K562 (cell line): ENCODE measurements at regions not wholly inside any gene's neighbourhood (a gene's known extent, or its start where the extent isn't known, plus 50 kb on each side); places are given as distances from the start of the nearest gene placed in this dataset.

Experiments
- ATAC-seq: fragments of 200-7000 bp; cut with Tn5 transposase; 3 replicates; pipeline ENCODE4 v1.9.1; 2020; ENCODE audit warnings: moderate library complexity
- BruUV-seq: library from RNA; stranded (reverse); fragments of 400-500 nt; replicated peaks from 2 replicates; lab custom pipeline; 2021; lab: Mats Ljungman, UMichigan
- CTCF ChIA-PET: fragments of 300-600 bp; formaldehyde crosslinking; extraction: SDS; loops from one replicate; lab custom pipeline; 2021; ENCODE audit warnings: low intra/inter-chr PET ratio; lab: Yijun Ruan, JAX
- POLR2A ChIA-PET: fragments of 300-600, 350-650 bp; sonication (Branson Sonifier 250); formaldehyde crosslinking; extraction: SDS; loops from one replicate; lab custom pipeline; 2021; ENCODE audit warnings: antibody characterized with exemption, inconsistent platforms; lab: Yijun Ruan, JAX
- DNase-seq, 4 experiments: peaks; one replicate each; pipeline versions ENCODE4 v3.0.0 to v3.0.0-alpha.2; 2011 to 2018; ENCODE audit warnings: low spot score in 3 of 4, mixed read lengths in 3 of 4; ENCODE audit errors: extremely low read depth in 1 of 4
- FAIRE-seq: peaks from 2 replicates; lab custom pipeline; 2011; peaks lifted over from hg19 to GRCh38; lab: Jason Lieb, UNC
- H2AFZ ChIP-seq: 2 replicates; pipeline ENCODE4 v1.6.0; 2011; ENCODE audit warnings: low read depth, low read length, control low read depth, inconsistent platforms
- H3K27ac ChIP-seq: fragments of 200-600 bp; 3 replicates; pipeline ENCODE4 v1.8.0; 2011; ENCODE audit warnings: low read depth, mild to moderate bottlenecking, control low read depth, inconsistent platforms, low read length, moderate library complexity, mixed read lengths; ENCODE audit errors: extremely low read depth
- H3K27me3 ChIP-seq, 2 experiments: fragments of 300-600 bp in 1 of 2; 2 replicates in 1 of 2; 3 replicates in 1 of 2; pipeline versions ENCODE4 v1.6.0 to v1.8.0; 2011; ENCODE audit warnings: inconsistent platforms in 2 of 2, low read length in 2 of 2, mild to moderate bottlenecking in 1 of 2, mixed read lengths in 1 of 2, moderate library complexity in 1 of 2; ENCODE audit not compliant: control insufficient read depth in 2 of 2, insufficient read depth in 2 of 2
- H3K36me3 ChIP-seq: fragments of 300-600 bp; 3 replicates; pipeline ENCODE4 v1.8.0; 2011; ENCODE audit warnings: mild to moderate bottlenecking, low read length, inconsistent platforms; ENCODE audit not compliant: control insufficient read depth, insufficient read depth
- H3K4me1 ChIP-seq, 2 experiments: fragments of 200-600 bp in 1 of 2; replicated peaks in 1 of 2; 2 replicates in 1 of 2; 3 replicates in 1 of 2; pipeline versions ENCODE4 v1.5.1 to v1.8.0; 2011; ENCODE audit warnings: inconsistent platforms in 2 of 2, low read length in 2 of 2, mild to moderate bottlenecking in 1 of 2, mixed read lengths in 1 of 2, moderate library complexity in 1 of 2; ENCODE audit not compliant: control insufficient read depth in 2 of 2, insufficient read depth in 2 of 2
- H3K4me2 ChIP-seq: 2 replicates; pipeline ENCODE4 v1.6.1; 2011; ENCODE audit warnings: low read length, control low read depth, inconsistent platforms, mixed read lengths; ENCODE audit not compliant: insufficient read depth
- H3K4me3 ChIP-seq: fragments of 200-600 bp; sonication (generic), shearing (Covaris generic); 2 replicates; pipeline ENCODE4 v1.5.1; 2016; ENCODE audit warnings: control low read depth, inconsistent platforms
- H3K79me2 ChIP-seq: fragments of 200-600 bp; 3 replicates; pipeline ENCODE4 v1.8.0; 2011; ENCODE audit warnings: low read length, inconsistent platforms; ENCODE audit not compliant: control insufficient read depth, insufficient read depth
- H3K9ac ChIP-seq, 2 experiments: 2 replicates each; pipeline versions ENCODE4 v1.6.0 to v1.6.1; 2011; ENCODE audit warnings: low read depth in 2 of 2, low read length in 2 of 2, control low read depth in 1 of 2, inconsistent platforms in 1 of 2, mild to moderate bottlenecking in 1 of 2, mixed read lengths in 1 of 2; ENCODE audit not compliant: insufficient read depth in 1 of 2
- H3K9me1 ChIP-seq: one replicate; pipeline ENCODE4 v1.6.0; 2011; ENCODE audit warnings: inconsistent platforms, mild to moderate bottlenecking, low read length, moderate library complexity; ENCODE audit not compliant: control insufficient read depth, insufficient read depth
- H3K9me3 ChIP-seq: replicated peaks from 2 replicates; pipeline ENCODE4 v1.5.1; 2011; ENCODE audit warnings: low read depth, low read length, inconsistent platforms; ENCODE audit not compliant: control insufficient read depth, insufficient read depth
- H4K20me1 ChIP-seq: replicated peaks from 2 replicates; pipeline ENCODE4 v1.6.1; 2011; ENCODE audit warnings: low read length, inconsistent platforms, mixed read lengths; ENCODE audit not compliant: control insufficient read depth, insufficient read depth
- AFF4 ChIP-seq: sonication (generic); formaldehyde crosslinking; IDR thresholded peaks from 2 replicates; pipeline ENCODE4 v1.8.0; 2023; ENCODE audit warnings: mild to moderate bottlenecking, missing genetic modification reagents
- ELF2 ChIP-seq: fragments of 250-450 bp; sonication (Bioruptor Pico); IDR thresholded peaks from 2 replicates; pipeline ENCODE4 v1.5.0; 2021; ENCODE audit warnings: mild to moderate bottlenecking
- GATA2 ChIP-seq: sonication (generic); formaldehyde crosslinking; IDR thresholded peaks from 2 replicates; pipeline ENCODE4 v1.4.0; 2020; ENCODE audit warnings: mild to moderate bottlenecking, missing genetic modification reagents
- GTF2A2 ChIP-seq: IDR thresholded peaks from 2 replicates; pipeline ENCODE4 v1.6.1; 2016; ENCODE audit warnings: mild to moderate bottlenecking, missing genetic modification characterization, missing compliant biosample characterization
- POLR2A ChIP-seq: fragments of 450-650 bp; conservative IDR thresholded peaks from 2 replicates; pipeline ENCODE4 v1.6.1; 2016
- RBM14 ChIP-seq: fragments of 200-400 bp; formaldehyde crosslinking; IDR thresholded peaks from 2 replicates; pipeline ENCODE4 v1.6.1; 2018; ENCODE audit warnings: low read depth, mild to moderate bottlenecking, low read length, moderate library complexity, borderline replicate concordance; ENCODE audit not compliant: insufficient read depth
- RBM39 ChIP-seq: fragments of 200-400 bp; formaldehyde crosslinking; optimal IDR thresholded peaks from 2 replicates; pipeline ENCODE3; 2018; ENCODE audit warnings: low read depth, low read length
- ZKSCAN8 ChIP-seq: fragments of 200-800 bp; sonication (Bioruptor generic); IDR thresholded peaks from 2 replicates; pipeline ENCODE4 v1.6.1; 2016; ENCODE audit warnings: missing genetic modification characterization, missing compliant biosample characterization
- ZNF695 ChIP-seq: fragments of 450-650 bp; formaldehyde crosslinking; IDR thresholded peaks from 2 replicates; pipeline ENCODE4 v1.4.0; 2020; ENCODE audit warnings: mild to moderate bottlenecking, moderate library complexity
- WGBS: fragments of 100-300 bp; shearing (Covaris generic); methylation state at CpG from one replicate; pipeline ENCODE4 v1.1.6; 2016; ENCODE audit warnings: low coverage, mixed read lengths; ENCODE audit not compliant: insufficient coverage; ENCODE audit errors: missing lambda C conversion rate; 5-methylcytosine and 5-hydroxymethylcytosine counted together
- in situ Hi-C: fragments of 300-500 bp; cut with MboI; formaldehyde crosslinking; loops from 4 replicates; pipeline ENCODE4 v1.15.0; 2018; ENCODE audit warnings: inconsistent platforms, mixed read lengths
- intact Hi-C: fragments of 100-400 bp; cut with micrococcal nuclease; formaldehyde crosslinking; loops from 2 replicates; pipeline ENCODE4 v1.14.2; 2022

GRCh38 chr7:27305854-27306253 lies 63.3 kb downstream of the EVX1 start:
- BruUV-seq, result no TSS peak
- 3% methylated on average over 6 of the region's 6 CpGs for WGBS

More at GRCh38 chr7:27305854-27306253, 63.3 kb downstream of the EVX1 start:
- Histone ChIP-seq H2AFZ (no peak overlapping the region), H3K4me3 (no peak overlapping the region), H3K27ac (no peak overlapping the region), H4K20me1 (no peaks in the 10 kb centered on the region), H3K4me1 (no peaks in the 10 kb centered on the region), H3K27me3 (peaks cover 5 to 7% of the 10 kb centered on the region in 2 experiments; a peak in 2 of 5 replicates), H3K9me1 (no peaks in the 10 kb centered on the region), H3K36me3 (no peaks in the 10 kb centered on the region), H3K9me3 (no peaks in the 10 kb centered on the region), H3K4me2 (no peak overlapping the region), H3K9ac (no peak overlapping the region), H3K79me2 (no peaks in the 10 kb centered on the region)
- DNase-seq (no peak), FAIRE-seq (no peak), ATAC-seq (no peak)
- intact Hi-C loops (no loop called here), in situ Hi-C loops (no loop called here)
- CTCF ChIA-PET, result no interaction called here
- POLR2A ChIA-PET, result no interaction called here
- TF ChIP-seq ZKSCAN8 (no peak), GATA2 (CRISPR knock-in tag) (no peak), RBM39 (no peak), RBM14 (no peak), AFF4 (CRISPR knock-in tag) (no peak), ZNF695 (no peak), GTF2A2 (no peak), ELF2 (CRISPR knock-in tag) (no peak), POLR2A (no peak)
